Thoracic aorta (tissue), 2 donors: ENCODE measurements at regions not wholly inside any gene's neighbourhood (a gene's known extent, or its start where the extent isn't known, plus 50 kb on each side); places are given as distances from the start of the nearest gene placed in this dataset.

Source experiments
- ATAC-seq: fragments of 150-250 bp; one replicate; pipeline ENCODE4 v1.8.0; 2017; ENCODE audit warnings: low read depth; ENCODE audit not compliant: insufficient number of reproducible peaks, low FRiP score
- DNase-seq: peaks from one replicate; pipeline ENCODE4 v3.0.0-alpha.2; 2020; ENCODE audit warnings: low spot score
- H3K27ac ChIP-seq, 2 donors: fragments of 200-600 bp; sonication (generic); 1 replicate in 1 of 2; 2 replicates in 1 of 2; pipeline ENCODE4 v1.5.1; 2016; ENCODE audit warnings: mild to moderate bottlenecking in 2 of 2, moderate library complexity in 2 of 2
- H3K27me3 ChIP-seq: fragments of 200-600 bp; sonication (generic); replicated peaks from 2 replicates; pipeline ENCODE4 v1.6.0; 2016; ENCODE audit warnings: mild to moderate bottlenecking; ENCODE audit not compliant: insufficient read depth
- H3K36me3 ChIP-seq: fragments of 200-600 bp; sonication (generic); one replicate; pipeline ENCODE4 v1.5.1; 2016
- H3K4me1 ChIP-seq, 2 donors: fragments of 200-600 bp; sonication (generic); 1 replicate in 1 of 2; 2 replicates in 1 of 2; pipeline versions ENCODE4 v1.5.1 to v1.6.0; 2016; ENCODE audit warnings: low read depth in 2 of 2, mild to moderate bottlenecking in 1 of 2; ENCODE audit not compliant: control insufficient read depth in 1 of 2
- H3K4me3 ChIP-seq: fragments of 200-600 bp; sonication (generic); 2 replicates; pipeline ENCODE4 v1.5.1; 2016; ENCODE audit warnings: mild to moderate bottlenecking
- H3K9me3 ChIP-seq: fragments of 200-600 bp; sonication (generic); 2 replicates; pipeline ENCODE4 v1.5.1; 2016
- TF ChIP-seq, protein P1 (sequence below): fragments of 200-600 bp; sonication (generic); IDR thresholded peaks from one replicate; pipeline ENCODE4 v1.5.1; 2019; ENCODE audit warnings: antibody characterized with exemption

DNA sequence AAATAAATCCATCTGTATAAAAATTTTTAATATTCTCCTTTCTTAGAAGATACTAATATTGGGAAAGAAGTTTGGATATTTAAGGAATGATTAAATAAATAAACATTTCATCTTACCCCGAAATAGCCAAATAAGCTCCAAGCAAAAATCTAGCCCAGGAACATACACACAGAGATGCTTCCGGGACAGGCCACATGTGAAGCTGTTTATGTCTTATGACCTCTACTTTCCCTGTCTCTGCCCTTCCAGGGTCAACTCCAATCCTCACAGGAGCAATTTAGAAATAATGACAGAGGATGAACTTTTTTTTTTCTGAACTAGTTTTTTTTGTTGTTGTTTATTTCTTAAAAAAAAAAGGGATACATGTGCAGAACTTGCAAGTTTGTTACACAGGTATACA lies 89.4 kb downstream of the BTG1 start:
- TF ChIP-seq, protein P1, sequence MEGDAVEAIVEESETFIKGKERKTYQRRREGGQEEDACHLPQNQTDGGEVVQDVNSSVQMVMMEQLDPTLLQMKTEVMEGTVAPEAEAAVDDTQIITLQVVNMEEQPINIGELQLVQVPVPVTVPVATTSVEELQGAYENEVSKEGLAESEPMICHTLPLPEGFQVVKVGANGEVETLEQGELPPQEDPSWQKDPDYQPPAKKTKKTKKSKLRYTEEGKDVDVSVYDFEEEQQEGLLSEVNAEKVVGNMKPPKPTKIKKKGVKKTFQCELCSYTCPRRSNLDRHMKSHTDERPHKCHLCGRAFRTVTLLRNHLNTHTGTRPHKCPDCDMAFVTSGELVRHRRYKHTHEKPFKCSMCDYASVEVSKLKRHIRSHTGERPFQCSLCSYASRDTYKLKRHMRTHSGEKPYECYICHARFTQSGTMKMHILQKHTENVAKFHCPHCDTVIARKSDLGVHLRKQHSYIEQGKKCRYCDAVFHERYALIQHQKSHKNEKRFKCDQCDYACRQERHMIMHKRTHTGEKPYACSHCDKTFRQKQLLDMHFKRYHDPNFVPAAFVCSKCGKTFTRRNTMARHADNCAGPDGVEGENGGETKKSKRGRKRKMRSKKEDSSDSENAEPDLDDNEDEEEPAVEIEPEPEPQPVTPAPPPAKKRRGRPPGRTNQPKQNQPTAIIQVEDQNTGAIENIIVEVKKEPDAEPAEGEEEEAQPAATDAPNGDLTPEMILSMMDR: no peak
- DNase-seq: no peak
- Histone ChIP-seq H3K36me3 (no peaks in the 10 kb centered on the region), H3K9me3 (no peaks in the 10 kb centered on the region), H3K4me1 (peaks cover 17 to 19% of the 10 kb centered on the region in 2 donors), H3K27me3 (no peaks in the 10 kb centered on the region), H3K27ac (no peak overlapping the region), H3K4me3 (no peak overlapping the region)
- no peak for ATAC-seq

DNA sequence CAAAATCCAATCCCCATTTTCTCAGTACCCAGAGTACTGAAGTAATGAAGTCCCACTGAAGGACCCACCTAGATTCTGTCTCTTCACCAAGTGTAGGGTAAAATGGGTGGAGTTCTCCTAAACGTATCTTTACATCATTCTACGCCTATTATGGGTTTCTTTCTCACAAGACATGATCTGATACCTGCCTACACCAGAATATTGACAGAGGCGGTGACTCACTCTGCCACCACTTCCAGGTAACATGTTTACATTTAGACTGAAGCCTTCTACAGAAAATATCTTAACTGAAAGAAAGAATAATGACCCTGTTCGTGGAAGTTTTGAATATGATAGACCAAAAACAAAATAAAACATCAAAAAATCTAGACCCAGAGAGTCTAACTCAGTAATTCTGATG lies 89.8 kb downstream of the BTG1 start:
- Histone ChIP-seq H3K27me3 (no peaks in the 10 kb centered on the region), H3K36me3 (no peaks in the 10 kb centered on the region), H3K27ac (no peak overlapping the region), H3K9me3 (no peaks in the 10 kb centered on the region), H3K4me3 (no peak overlapping the region), H3K4me1 (peaks cover 15 to 16% of the 10 kb centered on the region in 2 donors)
- DNase-seq: no peak
- TF ChIP-seq, protein P1: no peak
- ATAC-seq: no peak

DNA sequence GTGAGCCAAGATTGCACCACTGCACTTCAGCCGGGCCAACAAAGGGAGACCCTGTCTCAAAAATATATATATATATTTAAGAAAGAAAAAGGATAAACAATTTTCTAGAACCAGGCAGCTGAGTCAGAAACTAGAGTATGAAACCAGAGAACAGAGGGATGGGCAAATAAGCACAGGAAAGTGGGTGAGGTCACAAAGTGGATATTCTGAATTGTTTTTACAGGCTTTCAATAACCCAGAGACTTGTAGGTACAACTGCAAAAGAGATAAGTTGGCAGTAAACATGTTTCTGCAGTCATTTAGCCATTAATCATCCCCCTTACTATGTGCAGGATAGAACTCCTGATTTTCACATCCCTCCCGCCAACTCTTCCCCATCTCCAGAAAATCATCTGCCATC lies 94.2 kb downstream of the BTG1 start:
- H3K27ac ChIP-seq: no peak overlapping the region
- no peak overlapping the region for H3K4me3 ChIP-seq
- H3K36me3 ChIP-seq: no peaks in the 10 kb centered on the region
- TF ChIP-seq, protein P1: no peak
- no peak for DNase-seq
- no peaks in the 10 kb centered on the region for H3K9me3 ChIP-seq
- peaks cover 0 to 9% of the 10 kb centered on the region in 2 donors for H3K4me1 ChIP-seq
- no peaks in the 10 kb centered on the region for H3K27me3 ChIP-seq
- no peak for ATAC-seq

DNA sequence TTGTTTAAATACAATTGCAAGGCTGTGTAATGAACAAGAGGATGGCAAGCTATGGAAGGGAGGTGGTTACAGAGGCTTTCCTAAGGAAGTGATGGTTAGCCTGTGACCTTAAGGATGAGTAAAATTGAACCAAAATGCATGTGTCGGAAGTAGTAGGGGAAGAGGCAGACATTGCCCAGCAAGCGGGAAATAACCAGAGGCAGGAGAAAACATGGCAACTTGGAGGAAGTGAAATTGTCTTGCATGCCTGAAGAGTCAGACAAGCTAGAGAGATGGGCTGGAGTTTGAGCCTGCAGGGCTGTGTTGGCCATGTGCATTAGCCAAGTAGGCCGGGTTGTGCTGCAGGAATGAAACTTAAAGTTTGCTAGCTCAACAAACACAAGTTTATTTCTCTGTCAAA lies 96.2 kb downstream of the BTG1 start:
- no peak for ATAC-seq
- TF ChIP-seq, protein P1: no peak
- peaks cover 0 to 13% of the 10 kb centered on the region in 2 donors for H3K4me1 ChIP-seq

DNA sequence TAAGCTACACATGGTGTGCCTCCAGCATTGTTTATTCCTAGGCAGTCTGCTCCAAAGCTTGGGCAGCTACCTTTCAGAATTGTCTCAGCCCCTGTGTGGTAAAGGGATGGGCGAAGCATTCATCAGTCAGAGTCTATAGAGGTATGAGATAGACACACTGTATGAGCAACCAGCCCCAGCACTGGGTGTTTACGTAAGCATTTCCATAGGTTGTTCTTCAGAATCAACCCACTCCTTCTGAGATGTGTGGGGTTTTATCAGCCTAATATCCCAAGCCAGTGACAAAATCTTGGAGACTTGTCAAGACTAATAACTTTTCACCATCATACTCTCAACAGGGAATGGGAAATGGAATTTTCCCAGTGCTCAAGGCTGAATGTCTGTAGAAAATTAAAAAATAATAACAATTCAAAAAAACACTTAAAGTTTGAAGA lies 98.2 kb downstream of the BTG1 start:
- Histone ChIP-seq H3K36me3 (no peaks in the 10 kb centered on the region), H3K4me1 (peaks cover 0 to 13% of the 10 kb centered on the region in 2 donors), H3K4me3 (no peak overlapping the region), H3K27ac (no peak overlapping the region), H3K9me3 (no peaks in the 10 kb centered on the region), H3K27me3 (no peaks in the 10 kb centered on the region)
- DNase-seq (no peak), ATAC-seq (no peak)
- TF ChIP-seq, protein P1: no peak

More for the DNA sequence above, 96.2 kb downstream of the BTG1 start:
- no peaks in the 10 kb centered on the region for H3K9me3 ChIP-seq
- DNase-seq: no peak
- H3K4me3 ChIP-seq: no peak overlapping the region
- H3K36me3 ChIP-seq: no peaks in the 10 kb centered on the region
- H3K27ac ChIP-seq: no peak overlapping the region
- H3K27me3 ChIP-seq: no peaks in the 10 kb centered on the region
